NOMO-1 treated with dmso at 0.1 percent for 144 hours (cell line): ENCODE measurements at regions not wholly inside any gene's neighbourhood (a gene's known extent, or its start where the extent isn't known, plus 50 kb on each side); places are given as distances from the start of the nearest gene placed in this dataset.
"Not testable (repeated sequence)": the region's sequence is repeated elsewhere in the genome, so short reads cannot be mapped to it uniquely, and the experiment has no call there.

Experiments used
- DNase-seq: peaks from one replicate; lab custom pipeline; 2025; ENCODE audit not compliant: unreplicated experiment; lab: John Stamatoyannopoulos, UW

- no peak for DNase-seq
Observed at GRCh38 chr4:164617911-164618310, 136.0 kb upstream of the SMIM31 start.

- no peak for DNase-seq
Observed at GRCh38 chr4:164621886-164622521, 131.9 kb upstream of the SMIM31 start.

GRCh38 chr4:164623099-164623498, 130.8 kb upstream of the SMIM31 start:
- no peak for DNase-seq

GRCh38 chr4:164639001-164639400, 114.9 kb upstream of the SMIM31 start:
- DNase-seq = no peak

GRCh38 chr4:164648151-164648848, 105.6 kb upstream of the SMIM31 start:
- DNase-seq = no peak

GRCh38 chr4:164648849-164649212, 105.1 kb upstream of the SMIM31 start:
- no peak for DNase-seq

- no peak for DNase-seq
Observed at GRCh38 chr4:164659765-164660164, 94.2 kb upstream of the SMIM31 start.

GRCh38 chr4:164676152-164676551, 77.8 kb upstream of the SMIM31 start:
- not testable (repeated sequence) for DNase-seq

- DNase-seq = no peak
Observed at GRCh38 chr4:164683040-164683439, 70.9 kb upstream of the SMIM31 start.

- no peak for DNase-seq
Observed at GRCh38 chr4:164695650-164696049, 58.3 kb upstream of the SMIM31 start.

GRCh38 chr4:164700471-164700870, 53.5 kb upstream of the SMIM31 start:
- DNase-seq = no peak

- no peak for DNase-seq
Observed at GRCh38 chr4:164701665-164702064, 52.3 kb upstream of the SMIM31 start.
